Smooth muscle cell (in vitro differentiated cells): ENCODE measurements at regions not wholly inside any gene's neighbourhood (a gene's known extent, or its start where the extent isn't known, plus 50 kb on each side); places are given as distances from the start of the nearest gene placed in this dataset.

Source experiments
- DNase-seq: peaks from one replicate; lab custom pipeline; 2025; ENCODE audit not compliant: unreplicated experiment; lab: John Stamatoyannopoulos, UW
- H2AFZ ChIP-seq: fragments of 200-600 bp; sonication (generic); 2 replicates; pipeline ENCODE4 v1.6.0; 2016; ENCODE audit warnings: antibody characterized with exemption, low read depth, mild to moderate bottlenecking
- H3F3A ChIP-seq: fragments of 200-600 bp; sonication (generic); 2 replicates; pipeline ENCODE4 v1.6.0; 2017; ENCODE audit warnings: antibody characterized with exemption, low read depth
- H3K27ac ChIP-seq: fragments of 200-600 bp; sonication (generic); 2 replicates; pipeline ENCODE4 v1.5.1; 2016; ENCODE audit warnings: low read depth, mild to moderate bottlenecking
- H3K27me3 ChIP-seq: fragments of 200-600 bp; sonication (generic); 2 replicates; pipeline ENCODE4 v1.6.1; 2016; ENCODE audit warnings: low read depth, mild to moderate bottlenecking
- H3K36me3 ChIP-seq: fragments of 200-600 bp; sonication (generic); 2 replicates; pipeline ENCODE4 v1.5.1; 2016; ENCODE audit warnings: low read depth
- H3K4me1 ChIP-seq: fragments of 200-600 bp; sonication (generic); 2 replicates; pipeline ENCODE4 v1.5.1; 2016; ENCODE audit warnings: low read depth
- H3K4me2 ChIP-seq: fragments of 200-600 bp; sonication (generic); 2 replicates; pipeline ENCODE4 v1.6.0; 2016; ENCODE audit warnings: mild to moderate bottlenecking
- H3K4me3 ChIP-seq: fragments of 200-600 bp; sonication (generic); 2 replicates; pipeline ENCODE4 v1.5.1; 2016; ENCODE audit warnings: mild to moderate bottlenecking
- H3K79me2 ChIP-seq: fragments of 200-600 bp; sonication (generic); 2 replicates; pipeline ENCODE4 v1.6.0; 2016; ENCODE audit warnings: low read depth, mild to moderate bottlenecking
- H3K9ac ChIP-seq: fragments of 200-600 bp; sonication (generic); 2 replicates; pipeline ENCODE4 v1.6.0; 2016; ENCODE audit warnings: low read depth
- H3K9me3 ChIP-seq: fragments of 200-600 bp; sonication (generic); replicated peaks from 2 replicates; pipeline ENCODE4 v1.5.1; 2016; ENCODE audit warnings: low read depth
- H4K20me1 ChIP-seq: fragments of 200-600 bp; sonication (generic); 2 replicates; pipeline ENCODE4 v1.6.0; 2016; ENCODE audit warnings: low read depth
- CTCF ChIP-seq: fragments of 200-600 bp; sonication (generic); IDR thresholded peaks from 2 replicates; pipeline ENCODE4 v1.5.1; 2017; ENCODE audit warnings: borderline replicate concordance, mild to moderate bottlenecking, antibody characterized with exemption; ENCODE audit not compliant: insufficient read depth, poor library complexity, severe bottlenecking
- WGBS: methylation state at CpG from one replicate; pipeline ENCODE4 v1.1.7; 2016; ENCODE audit warnings: low lambda C conversion rate; 5-methylcytosine and 5-hydroxymethylcytosine counted together

GRCh38 chr18:67142604-67143003 lies 373.9 kb downstream of the DSEL start:
- H3K9ac ChIP-seq = no peak overlapping the region
- no peaks in the 10 kb centered on the region for H3K4me1 ChIP-seq
- H3F3A ChIP-seq = no peaks in the 10 kb centered on the region
- H3K27me3 ChIP-seq = no peaks in the 10 kb centered on the region
- H4K20me1 ChIP-seq = no peaks in the 10 kb centered on the region
- H2AFZ ChIP-seq = no peak overlapping the region
- H3K27ac ChIP-seq = no peak overlapping the region
- H3K9me3 ChIP-seq = no peaks in the 10 kb centered on the region
- DNase-seq = no peak
- H3K4me2 ChIP-seq = no peak overlapping the region
- H3K36me3 ChIP-seq = no peaks in the 10 kb centered on the region
- TF ChIP-seq CTCF = no peak
- no peak overlapping the region for H3K4me3 ChIP-seq
- 93% methylated on average over 5 of the region's 5 CpGs for WGBS
- H3K79me2 ChIP-seq = no peaks in the 10 kb centered on the region

GRCh38 chr18:67140495-67140894 lies 376.0 kb downstream of the DSEL start:
- H3K79me2 ChIP-seq = no peaks in the 10 kb centered on the region
- no peak overlapping the region for H3K4me2 ChIP-seq
- no peak overlapping the region for H3K4me3 ChIP-seq
- WGBS = 95% methylated on average over 2 of the region's 2 CpGs
- H3K9me3 ChIP-seq = no peaks in the 10 kb centered on the region
- no peaks in the 10 kb centered on the region for H3K36me3 ChIP-seq
- no peaks in the 10 kb centered on the region for H3K27me3 ChIP-seq
- TF ChIP-seq CTCF = no peak
- H2AFZ ChIP-seq = no peak overlapping the region
- H3K4me1 ChIP-seq = no peaks in the 10 kb centered on the region
- H3K9ac ChIP-seq = no peak overlapping the region
- DNase-seq = no peak
- H4K20me1 ChIP-seq = no peaks in the 10 kb centered on the region
- no peaks in the 10 kb centered on the region for H3F3A ChIP-seq
- no peak overlapping the region for H3K27ac ChIP-seq

- DNase-seq = no peak
- TF ChIP-seq CTCF = no peak
- Histone ChIP-seq H3K9me3 (no peaks in the 10 kb centered on the region), H3F3A (no peaks in the 10 kb centered on the region), H3K4me3 (no peak overlapping the region), H3K79me2 (no peaks in the 10 kb centered on the region), H3K36me3 (no peaks in the 10 kb centered on the region), H3K4me1 (no peaks in the 10 kb centered on the region), H3K9ac (no peak overlapping the region), H2AFZ (no peak overlapping the region), H4K20me1 (no peaks in the 10 kb centered on the region), H3K27ac (no peak overlapping the region), H3K4me2 (no peak overlapping the region), H3K27me3 (no peaks in the 10 kb centered on the region)
- 81% methylated on average over 1 of the region's 1 CpG for whole genome bisulfite sequencing
These were observed 376.6 kb downstream of the DSEL start for GRCh38 chr18:67139899-67140298.

- no peaks in the 10 kb centered on the region for H3K79me2 ChIP-seq
- H2AFZ ChIP-seq = no peak overlapping the region
- no peaks in the 10 kb centered on the region for H3K27me3 ChIP-seq
- no peak for TF ChIP-seq CTCF
- no peak overlapping the region for H3K9ac ChIP-seq
- H3K9me3 ChIP-seq = no peaks in the 10 kb centered on the region
- H3K4me2 ChIP-seq = no peak overlapping the region
- 68% methylated on average over 4 of the region's 4 CpGs for WGBS
- no peaks in the 10 kb centered on the region for H3K36me3 ChIP-seq
- H4K20me1 ChIP-seq = no peaks in the 10 kb centered on the region
- no peak overlapping the region for H3K4me3 ChIP-seq
- H3K4me1 ChIP-seq = no peaks in the 10 kb centered on the region
- no peaks in the 10 kb centered on the region for H3F3A ChIP-seq
- no peak for DNase-seq
- no peak overlapping the region for H3K27ac ChIP-seq
These were observed 380.5 kb downstream of the DSEL start for GRCh38 chr18:67135981-67136380.
